IMR-90 (cell line): ENCODE measurements at regions not wholly inside any gene's neighbourhood (a gene's known extent, or its start where the extent isn't known, plus 50 kb on each side); places are given as distances from the start of the nearest gene placed in this dataset.

Experiments
- ATAC-seq: fragments of 200-7000 bp; cut with Tn5 transposase; 2 replicates; pipeline ENCODE4 v1.9.1; 2020; ENCODE audit warnings: low read depth, mild to moderate bottlenecking, moderate library complexity
- BruUV-seq: library from RNA; stranded (reverse); fragments of 400-500 nt; replicated peaks from 2 replicates; lab custom pipeline; 2021; lab: Mats Ljungman, UMichigan
- CTCF ChIA-PET: fragments of 300-600 bp; formaldehyde crosslinking; extraction: SDS; loops from one replicate; lab custom pipeline; 2021; ENCODE audit warnings: antibody characterized with exemption; lab: Yijun Ruan, JAX
- POLR2A ChIA-PET: fragments of 300-600 bp; sonication (Branson Sonifier 250); formaldehyde crosslinking; loops from one replicate; lab custom pipeline; 2022; ENCODE audit warnings: antibody characterized with exemption; ENCODE audit not compliant: unreplicated experiment; lab: Charles Lee
- DNase-seq: peaks from one replicate; pipeline ENCODE4 v3.0.0; 2013
- H2AFZ ChIP-seq: replicated peaks from 2 replicates; pipeline ENCODE3; 2013; ENCODE audit warnings: low read length, mild to moderate bottlenecking; ENCODE audit not compliant: poor library complexity
- H2AK5ac ChIP-seq: 2 replicates; pipeline ENCODE4 v1.6.1; 2013; ENCODE audit warnings: low read depth, low read length, inconsistent platforms
- H2AK9ac ChIP-seq: replicated peaks from 2 replicates; pipeline ENCODE3; 2013; ENCODE audit warnings: mild to moderate bottlenecking, low read depth, low read length, moderate library complexity; ENCODE audit not compliant: poor library complexity
- H2BK120ac ChIP-seq: 2 replicates; pipeline ENCODE4 v1.6.1; 2013; ENCODE audit warnings: low read depth, low read length, inconsistent platforms
- H2BK15ac ChIP-seq: 3 replicates; pipeline ENCODE4 v1.6.1; 2013; ENCODE audit warnings: low read depth, low read length, inconsistent platforms
- H2BK20ac ChIP-seq: 2 replicates; pipeline ENCODE4 v1.6.1; 2013; ENCODE audit warnings: low read depth, mild to moderate bottlenecking, inconsistent platforms, low read length, moderate library complexity
- H2BK5ac ChIP-seq: 2 replicates; pipeline ENCODE4 v1.6.1; 2013; ENCODE audit warnings: mild to moderate bottlenecking, low read depth, low read length, inconsistent platforms; ENCODE audit not compliant: poor library complexity, severe bottlenecking
- H3K14ac ChIP-seq: replicated peaks from 2 replicates; pipeline ENCODE4 v1.6.1; 2013; ENCODE audit warnings: low read depth, low read length, inconsistent platforms
- H3K18ac ChIP-seq: 2 replicates; pipeline ENCODE4 v1.6.1; 2013; ENCODE audit warnings: low read depth, low read length, control low read depth
- H3K23ac ChIP-seq: 2 replicates; pipeline ENCODE4 v1.6.1; 2013; ENCODE audit warnings: low read depth, low read length, inconsistent platforms
- H3K27ac ChIP-seq: 2 replicates; pipeline ENCODE4 v1.5.1; 2013; ENCODE audit warnings: mild to moderate bottlenecking, control low read depth, low read length; ENCODE audit not compliant: insufficient read depth
- H3K27me3 ChIP-seq: 2 replicates; pipeline ENCODE4 v1.6.1; 2013; ENCODE audit warnings: low read length; ENCODE audit not compliant: control insufficient read depth, insufficient read depth
- H3K36me3 ChIP-seq: 2 replicates; pipeline ENCODE4 v1.6.1; 2013; ENCODE audit warnings: low read length, mixed read lengths; ENCODE audit not compliant: control insufficient read depth, insufficient read depth
- H3K4ac ChIP-seq: 2 replicates; pipeline ENCODE4 v1.6.1; 2013; ENCODE audit warnings: low read depth, low read length, inconsistent platforms
- H3K4me1 ChIP-seq: 2 replicates; pipeline ENCODE4 v1.6.1; 2013; ENCODE audit warnings: low read length, mixed read lengths; ENCODE audit not compliant: control insufficient read depth, insufficient read depth
- H3K4me2 ChIP-seq: 2 replicates; pipeline ENCODE4 v1.6.1; 2013; ENCODE audit warnings: low read depth, mild to moderate bottlenecking, control low read depth, low read length, moderate library complexity
- H3K4me3 ChIP-seq: 2 replicates; pipeline ENCODE4 v1.5.1; 2013; ENCODE audit warnings: low read depth, mild to moderate bottlenecking, control low read depth, low read length, moderate library complexity; ENCODE audit not compliant: insufficient read depth
- H3K56ac ChIP-seq: 2 replicates; pipeline ENCODE4 v1.6.1; 2013; ENCODE audit warnings: low read length, inconsistent platforms; ENCODE audit not compliant: insufficient read depth; ENCODE audit errors: extremely low read depth
- H3K79me1 ChIP-seq, 2 experiments: 2 replicates each; pipeline ENCODE4 v1.6.1; 2013; ENCODE audit warnings: low read length in 2 of 2, inconsistent platforms in 1 of 2, low read depth in 1 of 2
- H3K9ac ChIP-seq: 2 replicates; pipeline ENCODE4 v1.6.1; 2013; ENCODE audit warnings: low read depth, low read length, control low read depth
- H3K9me1 ChIP-seq: 2 replicates; pipeline ENCODE4 v1.6.1; 2013; ENCODE audit warnings: low read length, inconsistent platforms; ENCODE audit not compliant: insufficient read depth
- H3K9me3 ChIP-seq: 2 replicates; pipeline ENCODE4 v1.6.1; 2013; ENCODE audit warnings: low read length; ENCODE audit not compliant: control insufficient read depth, insufficient read depth
- H4K20me1 ChIP-seq: 2 replicates; pipeline ENCODE4 v1.6.1; 2013; ENCODE audit warnings: low read length, inconsistent platforms; ENCODE audit not compliant: insufficient read depth
- H4K5ac ChIP-seq: 2 replicates; pipeline ENCODE4 v1.6.1; 2013; ENCODE audit warnings: mild to moderate bottlenecking, low read depth, low read length, control low read depth
- H4K8ac ChIP-seq, 2 experiments: 2 replicates each; pipeline ENCODE4 v1.6.1; 2013; ENCODE audit warnings: low read depth in 2 of 2, low read length in 2 of 2, control low read depth in 1 of 2, inconsistent platforms in 1 of 2
- H4K91ac ChIP-seq: 2 replicates; pipeline ENCODE4 v1.6.1; 2013; ENCODE audit warnings: low read depth, low read length, inconsistent platforms; ENCODE audit not compliant: insufficient read depth
- BHLHE40 ChIP-seq: fragments of 150-350 bp; IDR thresholded peaks from 2 replicates; pipeline ENCODE4 v1.6.1; 2016; ENCODE audit warnings: mild to moderate bottlenecking, low read depth, low read length
- CEBPB ChIP-seq: IDR thresholded peaks from 2 replicates; pipeline ENCODE4 v1.6.1; 2012; ENCODE audit warnings: low read depth, low read length, improper control_type of control experiment
- CHD1 ChIP-seq: IDR thresholded peaks from 2 replicates; pipeline ENCODE4 v1.6.1; 2012; ENCODE audit warnings: low read depth, low read length, improper control_type of control experiment
- CTCF ChIP-seq: conservative IDR thresholded peaks from 2 replicates; pipeline ENCODE4 v1.5.1; 2012; ENCODE audit warnings: mild to moderate bottlenecking, low read depth, low read length, improper control_type of control experiment
- ELK1 ChIP-seq: fragments of 150-350 bp; IDR thresholded peaks from 2 replicates; pipeline ENCODE4 v1.6.1; 2016; ENCODE audit warnings: low read depth, mild to moderate bottlenecking, low read length, moderate library complexity, borderline replicate concordance
- FOS ChIP-seq: fragments of 150-350 bp; IDR thresholded peaks from 2 replicates; pipeline ENCODE4 v1.6.1; 2016; ENCODE audit warnings: low read depth, low read length
- MAFK ChIP-seq: IDR thresholded peaks from 2 replicates; pipeline ENCODE4 v1.6.1; 2012; ENCODE audit warnings: low read depth, low read length, improper control_type of control experiment
- MAZ ChIP-seq: IDR thresholded peaks from 2 replicates; pipeline ENCODE4 v1.6.1; 2012; ENCODE audit warnings: low read depth, mild to moderate bottlenecking, low read length, improper control_type of control experiment, moderate library complexity, borderline replicate concordance
- MXI1 ChIP-seq: IDR thresholded peaks from 2 replicates; pipeline ENCODE4 v1.6.1; 2012; ENCODE audit warnings: low read depth, mild to moderate bottlenecking, low read length, moderate library complexity, borderline replicate concordance
- NFE2L2 ChIP-seq: fragments of 150-350 bp; IDR thresholded peaks from 2 replicates; pipeline ENCODE4 v1.6.1; 2016; ENCODE audit warnings: low read depth, mild to moderate bottlenecking, low read length
- POLR2A ChIP-seq: IDR thresholded peaks from 2 replicates; pipeline ENCODE4 v1.6.1; 2012; ENCODE audit warnings: mild to moderate bottlenecking, low read depth, low read length
- RAD21 ChIP-seq: IDR thresholded peaks from 2 replicates; pipeline ENCODE4 v1.6.1; 2012; ENCODE audit warnings: low read length, improper control_type of control experiment
- RCOR1 ChIP-seq: IDR thresholded peaks from 2 replicates; pipeline ENCODE4 v1.6.1; 2012; ENCODE audit warnings: mild to moderate bottlenecking, low read length, improper control_type of control experiment; ENCODE audit not compliant: insufficient replicate concordance
- RFX5 ChIP-seq: IDR thresholded peaks from 2 replicates; pipeline ENCODE4 v1.8.0; 2012; ENCODE audit warnings: low read depth, mild to moderate bottlenecking, low read length, moderate library complexity
- SMC3 ChIP-seq: fragments of 150-350 bp; IDR thresholded peaks from 2 replicates; pipeline ENCODE4 v1.6.1; 2016; ENCODE audit warnings: low read depth, mild to moderate bottlenecking, antibody characterized with exemption, low read length, moderate library complexity
- USF2 ChIP-seq: fragments of 150-350 bp; IDR thresholded peaks from 2 replicates; pipeline ENCODE4 v1.6.1; 2017; ENCODE audit warnings: mild to moderate bottlenecking, antibody characterized with exemption, low read length, low read depth
- WGBS, 2 experiments: methylation state at CpG; one replicate each; pipeline versions ENCODE4 v1.1.5 to v1.1.7; 2013; ENCODE audit warnings: missing lambda C conversion rate in 2 of 2; ENCODE audit not compliant: insufficient read length in 1 of 2; ENCODE audit errors: extremely low coverage in 2 of 2; 5-methylcytosine and 5-hydroxymethylcytosine counted together
- dilution Hi-C: fragments of 300-500 bp; cut with HindIII; formaldehyde crosslinking; loops from one replicate; pipeline ENCODE4 v1.14.3; 2018; ENCODE audit warnings: low sequenced_read_pairs; ENCODE audit not compliant: unreplicated experiment
- in situ Hi-C: fragments of 300-500 bp; cut with MboI; formaldehyde crosslinking; loops from 3 replicates; pipeline ENCODE4 v1.14.3; 2019; ENCODE audit warnings: low sequenced_read_pairs, inconsistent platforms, mixed read lengths
- intact Hi-C: fragments of 100-400 bp; cut with micrococcal nuclease; formaldehyde crosslinking; loops from 2 replicates; pipeline ENCODE4 v1.10.0; 2022

- H2BK120ac ChIP-seq = no peak overlapping the region
- no peak overlapping the region for H3K9ac ChIP-seq
- no peak overlapping the region for H4K91ac ChIP-seq
- ATAC-seq (no peak), DNase-seq (no peak)
- no peak overlapping the region for H4K8ac ChIP-seq
- no peak overlapping the region for H3K4ac ChIP-seq
- H4K5ac ChIP-seq = no peak overlapping the region
- intact Hi-C loops = no loop called here
- no peaks in the 10 kb centered on the region for H3K9me3 ChIP-seq
- H2BK5ac ChIP-seq = no peak overlapping the region
- no peak overlapping the region for H2AK5ac ChIP-seq
- H3K14ac ChIP-seq = no peak overlapping the region
- no peak overlapping the region for H3K23ac ChIP-seq
- no peaks in the 10 kb centered on the region for H3K9me1 ChIP-seq
- H2BK15ac ChIP-seq = no peak overlapping the region
- no peak overlapping the region for H3K4me3 ChIP-seq
- H3K27ac ChIP-seq = no peak overlapping the region
- ChIA-PET POLR2A (no interaction called here), CTCF (no interaction called here)
- no peak overlapping the region for H2AK9ac ChIP-seq
- no peak overlapping the region for H2AFZ ChIP-seq
- dilution Hi-C loops = no loop called here
- no peak overlapping the region for H3K4me2 ChIP-seq
- WGBS, 2 experiments = no CpG with 5 or more reads among the region's 2 CpGs
- no peaks in the 10 kb centered on the region for H3K79me1 ChIP-seq
- H3K27me3 ChIP-seq = peaks cover 4% of the 10 kb centered on the region
- no peaks in the 10 kb centered on the region for H3K36me3 ChIP-seq
- TF ChIP-seq FOS (no peak), RCOR1 (no peak), CHD1 (no peak), MAZ (no peak), MAFK (no peak), SMC3 (no peak), BHLHE40 (no peak), RAD21 (no peak), ELK1 (no peak), POLR2A (no peak), CEBPB (no peak), CTCF (no peak), NFE2L2 (no peak), MXI1 (no peak), USF2 (no peak), RFX5 (no peak)
- H3K56ac ChIP-seq = no peak overlapping the region
- H3K4me1 ChIP-seq = peaks cover 4% of the 10 kb centered on the region; the same call in 1 of the 2 replicates
- in situ Hi-C loops = no loop called here
- no TSS peak for BruUV-seq
- no peak overlapping the region for H2BK20ac ChIP-seq
- H4K20me1 ChIP-seq = no peaks in the 10 kb centered on the region
- H3K18ac ChIP-seq = no peak overlapping the region
Observed at GRCh38 chr6:134626589-134626988, 308.7 kb upstream of the SGK1 start.
